Posterior vena cava (tissue), 2 donors: ENCODE measurements at regions not wholly inside any gene's neighbourhood (a gene's known extent, or its start where the extent isn't known, plus 50 kb on each side); places are given as distances from the start of the nearest gene placed in this dataset.
A peak's percentile ranks its signal among the peaks of the same experiment; 100 is the strongest.

ENCODE experiments used
- DNase-seq: peaks from one replicate; pipeline ENCODE4 v3.0.0-alpha.2; 2020; ENCODE audit warnings: low spot score
- intact Hi-C, 2 donors: fragments of 100-400 bp; cut with DNase I; formaldehyde crosslinking; loops; one replicate each; pipeline versions ENCODE4 v1.14.1 to v1.14.2; 2022 to 2023
- donor health status: DM: yes; HTN: yes; CAD: no.
- donor health status: DM: yes; HTN: yes; CAD: no.

DNA sequence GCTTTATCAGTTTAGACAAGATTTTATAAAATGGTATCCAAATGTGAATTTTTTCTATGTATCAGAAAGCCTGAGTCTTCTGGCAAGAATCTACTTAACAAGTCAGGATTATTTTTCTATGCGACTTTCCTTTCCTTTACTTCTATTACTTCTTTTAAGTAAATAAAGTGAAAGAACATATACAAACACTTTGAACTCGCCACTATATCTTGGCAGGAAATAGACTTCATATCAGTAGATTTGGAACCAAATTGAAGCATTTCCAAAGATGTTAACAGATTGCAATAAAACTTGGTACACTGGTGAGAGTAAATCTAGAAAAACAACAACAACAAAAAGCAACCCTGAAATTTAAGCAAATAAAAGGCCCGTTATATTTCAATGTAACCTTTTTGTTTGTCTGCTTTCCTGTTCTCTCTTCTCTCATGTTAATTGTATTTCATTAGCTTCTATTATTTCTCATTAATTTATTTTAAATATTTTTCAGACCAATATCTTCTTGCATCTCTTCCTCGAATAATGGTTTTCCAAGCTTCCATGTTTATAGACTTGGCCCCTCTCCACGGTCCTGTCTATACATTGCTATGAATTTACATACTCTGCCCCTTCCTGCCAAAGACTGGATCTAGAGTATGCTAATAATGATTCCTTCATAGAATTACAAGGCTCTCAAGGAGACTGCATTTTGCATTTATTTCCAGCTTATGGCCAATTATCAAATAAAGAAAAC is 843.6 kb downstream of the ADGRL2 start:
- DNase-seq, result no peak
- intact Hi-C loops, result no loop called here

DNA sequence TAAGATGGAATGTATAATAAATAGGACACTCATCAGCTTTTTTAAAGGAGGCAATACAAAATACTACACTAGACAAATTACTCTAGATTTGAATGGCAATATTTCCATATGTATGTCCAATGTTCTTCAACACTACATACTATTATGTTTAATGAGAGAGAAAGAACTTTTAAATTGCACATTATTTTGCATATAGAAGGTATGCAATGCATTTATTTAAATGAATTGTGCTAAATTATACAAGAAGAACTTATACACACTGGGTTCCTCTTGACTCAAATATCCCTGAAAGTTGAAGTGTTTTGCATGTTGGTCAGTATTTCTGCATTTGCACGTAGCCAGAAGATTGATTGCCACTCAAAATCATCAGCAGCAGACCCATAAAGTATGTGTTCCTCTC is 839.6 kb downstream of the ADGRL2 start:
- intact Hi-C loops, result no loop called here
- DNase-seq, result no peak

DNA sequence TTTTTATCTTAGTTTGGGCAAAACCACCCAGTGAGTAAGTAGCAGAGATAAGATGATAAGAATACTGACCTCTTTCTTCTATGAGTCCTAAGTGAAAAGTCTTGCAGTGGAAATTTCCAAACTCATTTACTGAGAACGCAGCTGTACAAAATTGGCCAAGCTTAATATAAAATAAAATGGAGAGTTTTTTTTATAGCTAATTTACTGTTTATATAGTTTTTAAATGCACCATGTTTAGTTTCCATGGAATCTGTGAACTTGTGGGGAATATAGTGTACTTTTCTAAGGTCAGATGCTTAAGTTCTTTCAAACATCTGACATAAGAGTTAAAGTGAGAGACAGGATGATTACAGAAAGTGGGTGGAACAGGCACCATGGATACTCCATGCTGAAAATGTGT is 833.5 kb downstream of the ADGRL2 start:
- DNase-seq, result no peak
- intact Hi-C loops, result no loop called here

DNA sequence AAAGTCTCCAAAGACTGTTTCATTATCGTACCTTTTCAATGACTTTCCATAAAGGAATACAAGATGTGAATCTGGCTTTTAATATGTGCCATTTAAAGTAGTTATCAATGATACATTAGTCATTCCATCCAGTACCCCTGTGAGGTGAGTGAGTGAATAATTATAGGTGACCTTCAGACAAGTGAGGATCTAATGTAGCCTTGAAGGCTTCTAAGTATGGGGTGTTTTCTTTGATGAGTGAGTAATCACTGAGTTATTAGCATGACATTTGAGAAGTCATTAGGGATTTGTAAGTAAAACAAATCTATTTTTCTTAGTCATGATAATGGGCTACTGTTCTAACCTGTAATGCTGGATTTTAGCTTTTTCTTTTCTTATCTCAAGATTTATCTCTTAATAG is 831.4 kb downstream of the ADGRL2 start:
- DNase-seq, result no peak
- intact Hi-C loops, result no loop called here

DNA sequence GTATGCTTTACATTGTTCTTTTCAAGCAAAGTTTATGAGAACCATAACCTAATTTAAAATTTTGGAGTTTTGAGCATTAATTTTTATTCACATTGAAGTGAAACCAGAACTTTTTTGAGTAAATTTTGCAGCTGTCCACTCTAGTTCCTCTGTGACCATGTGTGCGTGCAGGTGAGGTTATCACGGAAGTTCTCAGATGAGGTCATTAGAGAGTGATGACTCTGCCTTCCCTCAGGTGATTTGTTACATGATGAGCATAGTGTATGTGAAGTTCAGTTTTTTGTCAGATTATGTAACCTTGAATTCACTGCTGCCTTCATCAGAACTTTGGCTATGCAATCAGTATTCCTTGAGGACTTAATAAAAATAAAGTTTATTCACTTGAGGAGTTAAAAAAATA is 828.2 kb downstream of the ADGRL2 start:
- intact Hi-C loops, result no loop called here
- no peak for DNase-seq

DNA sequence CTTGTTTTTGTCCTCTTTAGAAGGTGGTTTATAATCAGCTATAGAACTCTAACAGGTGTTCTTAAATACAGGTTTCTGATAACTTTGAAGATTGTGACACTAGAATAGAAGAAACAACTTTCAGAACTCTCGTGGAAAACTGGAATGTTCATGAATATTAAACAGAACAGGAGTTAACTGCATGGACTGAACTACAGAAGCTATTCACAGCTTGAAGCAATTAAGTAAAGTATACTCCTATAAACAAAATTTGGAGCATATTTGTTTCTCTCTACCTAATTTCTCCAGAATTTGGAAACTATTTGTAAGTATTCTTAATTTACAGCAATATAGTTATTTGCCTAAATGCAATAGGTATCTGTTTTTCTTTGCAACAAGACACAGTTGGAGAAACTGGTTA is 824.8 kb downstream of the ADGRL2 start:
- DNase-seq, result no peak
- intact Hi-C loops, result no loop called here

DNA sequence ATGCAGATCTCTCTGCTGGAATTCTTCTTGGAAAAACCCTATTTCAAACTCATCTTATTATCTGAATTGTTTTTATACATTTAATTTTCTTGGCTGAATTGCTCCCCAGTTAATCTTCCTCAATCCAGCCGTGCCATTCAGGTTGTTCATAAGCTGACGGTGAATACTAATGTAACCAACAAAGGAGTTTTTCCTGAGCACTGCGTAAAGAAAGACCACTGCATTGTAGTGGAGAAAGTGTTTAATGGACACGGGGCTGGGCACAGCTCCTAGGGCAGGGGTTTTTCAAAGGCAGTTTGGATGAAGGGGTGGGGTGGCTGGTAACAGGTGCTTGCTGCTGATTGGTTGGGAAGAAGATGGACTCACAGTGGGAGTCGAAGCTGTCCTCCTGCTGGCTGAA is 820.3 kb downstream of the ADGRL2 start:
- DNase-seq, result no peak
- intact Hi-C loops, result no loop called here

DNA sequence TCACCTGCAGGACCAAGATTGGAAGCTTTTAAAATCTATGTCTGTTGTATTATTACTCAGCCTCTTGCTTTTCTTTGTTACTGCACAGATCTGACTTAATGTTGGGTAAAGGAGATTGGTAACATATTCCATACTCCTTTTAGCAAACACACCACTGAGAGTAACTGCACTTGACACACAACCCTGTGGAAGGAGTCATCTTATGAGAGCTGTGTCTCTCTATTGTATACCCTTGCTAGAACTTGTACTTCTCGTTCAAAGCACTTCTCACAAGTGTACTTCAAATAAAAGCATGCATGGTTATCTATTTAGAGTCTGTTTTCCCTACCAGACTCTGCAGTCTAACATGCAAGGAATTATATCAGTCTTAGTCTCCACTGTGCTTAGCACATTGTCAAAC is 813.4 kb downstream of the ADGRL2 start:
- DNase-seq, result no peak
- intact Hi-C loops, result no loop called here

DNA sequence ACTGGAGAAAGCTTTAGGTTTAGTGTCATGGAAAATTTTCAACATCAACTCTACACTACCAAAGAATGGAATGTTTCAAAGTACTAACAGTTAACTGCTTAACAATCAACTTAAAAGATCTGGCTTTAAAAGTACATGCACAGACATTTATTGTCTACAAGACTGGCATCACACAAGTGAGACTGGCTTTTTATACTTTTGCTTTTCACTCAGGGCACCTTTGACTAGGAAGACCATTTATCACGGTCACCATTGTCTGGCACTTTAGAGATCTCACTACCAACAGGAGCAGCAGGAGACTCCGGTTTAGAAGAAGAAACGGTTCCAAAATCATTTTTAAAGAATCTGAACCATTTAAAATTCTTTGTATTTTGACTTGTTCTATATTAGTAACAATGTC is 812.3 kb downstream of the ADGRL2 start:
- intact Hi-C loops, result no loop called here
- no peak for DNase-seq

DNA sequence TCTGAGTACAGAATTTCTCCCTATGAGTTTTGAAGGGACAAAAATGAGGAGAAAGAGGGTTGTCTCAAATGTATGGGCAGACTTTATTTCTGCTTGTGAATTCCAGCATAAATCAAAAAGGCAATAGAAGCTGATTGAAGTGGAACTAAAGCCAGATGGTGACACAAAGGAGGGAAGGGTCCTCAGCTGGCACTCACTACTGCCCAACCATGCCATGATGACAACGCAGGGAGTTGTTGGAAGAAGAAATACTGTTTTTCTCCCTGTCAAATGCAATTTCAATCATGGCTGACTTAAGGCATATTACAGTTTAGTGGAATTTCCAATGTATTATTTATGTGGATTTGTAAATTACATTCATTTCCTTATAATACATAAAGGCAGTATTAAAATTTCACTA is 805.8 kb downstream of the ADGRL2 start:
- intact Hi-C loops, result no loop called here
- DNase-seq, result no peak

DNA sequence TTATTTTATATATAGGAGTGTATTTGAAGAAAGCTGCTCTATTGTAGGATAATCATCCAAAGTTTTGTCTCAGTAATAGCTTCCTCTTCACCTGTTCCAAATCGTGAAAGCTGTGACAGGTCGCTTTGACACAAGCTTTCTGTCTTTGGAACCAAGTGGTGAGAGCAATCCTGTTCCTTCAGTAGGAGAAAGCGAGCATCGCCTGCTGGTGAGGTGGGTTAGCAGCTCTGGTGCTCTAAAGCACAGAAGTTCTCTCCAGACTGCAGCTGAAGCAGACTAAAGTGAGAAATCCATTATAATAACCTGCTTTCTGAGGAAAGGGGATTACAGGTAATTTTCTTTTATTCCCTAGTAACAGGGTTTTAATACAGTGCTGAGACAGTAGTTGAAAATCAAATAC is 803.8 kb downstream of the ADGRL2 start:
- no peak for DNase-seq
- intact Hi-C loops, result no loop called here

DNA sequence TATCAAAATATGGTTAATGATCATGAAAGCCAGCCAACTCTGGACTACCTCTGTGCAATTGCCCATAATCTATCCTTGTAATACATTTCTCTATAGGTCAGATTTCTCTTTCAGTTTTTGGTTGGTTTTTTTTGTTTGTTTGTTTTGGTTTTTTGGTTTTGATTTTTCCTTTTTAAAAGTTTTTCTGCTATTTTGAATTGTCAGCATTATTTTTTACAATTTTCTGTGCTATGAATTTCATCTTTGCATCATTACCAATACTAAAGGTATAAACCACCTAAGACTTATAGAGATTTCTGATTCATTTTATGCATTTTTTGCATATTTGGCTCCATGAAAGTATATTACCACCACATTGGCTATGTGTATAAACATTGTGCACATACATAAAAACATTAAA is 799.6 kb downstream of the ADGRL2 start:
- intact Hi-C loops, result no loop called here

DNA sequence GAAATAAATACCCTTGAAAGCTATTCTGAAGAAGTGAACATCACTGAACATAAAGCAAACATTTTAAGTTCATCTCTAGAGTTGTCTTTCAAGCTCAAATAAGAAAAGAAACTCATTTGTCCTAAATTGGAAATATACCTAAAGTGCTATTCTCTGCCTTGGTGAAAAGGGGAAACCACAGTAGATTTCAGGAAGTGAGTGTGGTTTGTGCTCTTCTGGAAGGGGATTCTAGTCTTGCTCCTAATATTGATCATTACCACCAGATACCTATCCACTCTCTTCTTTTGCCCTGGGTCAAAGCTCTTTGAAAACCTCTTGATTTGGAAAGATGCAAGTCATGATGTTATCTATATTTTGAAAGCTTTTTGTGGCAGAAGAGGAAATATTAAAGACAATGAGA is 798.1 kb downstream of the ADGRL2 start:
- intact Hi-C loops, result no loop called here
- DNase-seq, result no peak

More for the DNA sequence above, 799.6 kb downstream of the ADGRL2 start:
- DNase-seq, result no peak

DNA sequence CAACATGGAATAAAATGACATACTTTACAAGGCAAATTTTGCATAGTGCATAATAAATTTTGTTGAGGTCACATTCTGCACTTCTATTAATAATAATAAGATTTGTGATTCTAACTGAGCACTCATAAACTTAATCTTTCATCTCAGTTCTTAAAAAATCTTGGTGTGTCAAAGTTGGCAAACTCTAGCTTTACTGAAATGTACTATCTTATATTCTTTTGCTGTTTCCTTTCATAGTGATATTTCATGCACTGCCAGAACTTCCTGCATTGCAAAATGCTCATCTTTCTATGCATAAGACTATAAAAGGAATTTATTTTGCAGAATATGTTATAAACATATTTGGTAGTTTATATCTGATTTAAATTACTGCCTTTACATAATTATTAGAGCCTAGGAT is 797.6 kb downstream of the ADGRL2 start:
- no peak for DNase-seq
- intact Hi-C loops, result no loop called here

DNA sequence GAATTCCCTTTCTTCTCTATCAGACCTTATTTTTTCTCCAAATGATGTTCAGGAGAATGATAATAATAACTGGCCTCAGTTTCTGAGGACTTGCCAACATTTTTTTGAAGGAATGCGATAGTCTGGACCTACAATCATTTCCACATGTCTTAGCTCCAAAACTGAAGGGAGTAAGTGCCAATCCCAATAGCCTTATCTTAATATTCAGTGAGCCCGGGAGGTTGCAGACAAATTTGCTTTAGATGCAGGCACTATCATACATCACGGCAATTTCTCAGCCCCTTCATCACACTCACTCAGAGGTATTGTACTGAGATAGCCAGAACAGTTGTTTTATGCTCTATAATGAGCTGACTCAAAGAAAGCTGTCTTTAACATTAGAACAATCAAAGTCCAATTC is 796.9 kb downstream of the ADGRL2 start:
- no peak for DNase-seq
- intact Hi-C loops, result no loop called here

DNA sequence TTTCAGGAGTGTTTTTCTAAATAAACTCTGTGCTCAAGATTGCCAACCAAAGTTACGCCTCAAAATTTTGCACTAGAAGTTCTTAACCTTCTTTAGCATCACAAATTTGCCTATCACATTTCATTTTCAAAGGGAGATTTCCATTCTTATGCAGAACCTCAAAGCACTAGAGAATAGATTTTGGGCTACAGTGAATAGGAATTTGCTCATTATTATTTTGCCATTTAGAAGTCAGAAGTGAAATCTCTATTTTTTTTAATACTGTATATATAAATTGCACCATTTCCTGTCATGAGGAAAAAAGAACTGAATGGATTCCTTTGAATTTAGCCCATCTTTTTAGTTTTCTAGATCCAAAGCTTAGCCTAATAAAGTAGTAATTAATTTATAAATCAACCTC is 796.4 kb downstream of the ADGRL2 start:
- intact Hi-C loops, result no loop called here
- no peak for DNase-seq

DNA sequence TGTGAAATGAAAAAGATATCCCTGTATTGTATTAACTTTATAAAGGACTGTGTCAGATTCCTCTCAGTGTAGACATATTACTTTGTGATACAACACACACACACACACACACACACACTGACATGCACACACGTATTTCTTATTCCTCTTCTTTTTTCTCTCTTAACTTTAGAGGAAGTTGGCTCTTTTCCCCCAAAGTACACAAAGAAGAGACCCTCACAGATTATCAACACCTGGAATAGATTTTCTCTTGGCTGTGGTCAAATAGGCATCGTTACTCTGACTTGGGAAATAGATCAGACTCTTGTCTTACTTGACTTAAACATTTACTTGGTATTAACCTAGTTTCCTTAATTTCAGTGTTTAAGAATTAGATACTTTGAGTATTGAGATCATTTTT is 792.8 kb downstream of the ADGRL2 start:
- intact Hi-C loops, result loop anchor here in 1 of 2 donors (2.0 kb wide), 1 partner anchor 23 kb away; no protein-coding TSS in a partner anchor
- no peak for DNase-seq

DNA sequence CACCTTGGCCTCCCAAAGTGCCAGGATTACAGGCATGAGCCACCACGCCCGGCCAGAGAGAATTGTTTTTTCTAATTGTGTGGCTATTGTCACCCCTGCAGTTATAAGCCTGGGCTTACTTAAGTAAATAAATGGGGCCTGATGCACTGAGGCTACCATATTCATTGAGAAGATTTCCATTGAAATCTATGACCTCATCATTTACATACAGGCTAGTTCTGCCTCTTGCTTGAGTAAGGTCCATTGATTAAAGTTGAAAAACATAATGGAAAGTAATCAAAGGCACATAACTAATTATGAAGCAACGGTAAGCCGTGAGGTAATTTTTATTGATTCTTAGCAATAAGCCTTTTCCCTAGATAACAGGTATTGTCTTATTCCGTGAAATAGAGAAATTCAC is 788.9 kb downstream of the ADGRL2 start:
- no peak for DNase-seq
- intact Hi-C loops, result no loop called here

DNA sequence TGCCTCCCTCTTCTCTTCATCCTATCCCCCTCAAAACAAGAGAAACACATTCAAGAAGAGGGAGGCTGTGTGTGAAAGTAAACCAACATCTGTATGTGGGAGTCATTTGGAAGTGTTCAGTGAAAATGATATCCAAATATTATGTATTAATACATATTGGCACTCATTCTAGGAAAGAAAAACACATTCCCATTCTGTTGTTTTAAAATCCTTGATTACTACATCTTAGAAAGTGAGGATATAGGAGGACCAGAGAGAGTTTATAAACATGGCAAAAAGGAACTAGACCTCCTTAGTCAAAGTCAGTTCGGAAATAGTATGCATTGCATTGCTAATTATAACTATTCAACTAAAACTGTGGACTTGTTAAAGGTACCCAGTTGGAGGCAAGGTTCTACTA is 786.6 kb downstream of the ADGRL2 start:
- intact Hi-C loops, result no loop called here

DNA sequence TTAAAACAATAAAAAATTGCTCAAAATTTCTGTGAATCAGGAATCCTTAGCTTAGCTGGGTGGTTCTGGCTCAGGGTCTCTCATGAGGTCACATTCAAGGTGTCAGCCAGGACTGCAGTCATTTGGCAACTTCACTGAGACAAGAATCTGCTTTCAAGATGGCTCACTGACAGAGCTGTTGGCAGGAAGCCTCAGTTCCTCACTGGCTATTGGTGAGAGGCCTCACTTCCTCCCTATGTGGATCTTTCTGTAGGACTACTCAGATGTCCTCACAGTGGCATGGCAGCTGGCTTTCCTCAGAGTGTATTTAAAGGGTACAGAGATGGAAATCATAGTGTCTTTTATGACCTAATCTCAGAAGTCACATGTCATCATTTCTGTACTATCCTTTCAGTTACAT is 785.7 kb downstream of the ADGRL2 start:
- peak; percentile 70 for DNase-seq
- intact Hi-C loops, result no loop called here

More for the DNA sequence above, 786.6 kb downstream of the ADGRL2 start:
- DNase-seq, result no peak

DNA sequence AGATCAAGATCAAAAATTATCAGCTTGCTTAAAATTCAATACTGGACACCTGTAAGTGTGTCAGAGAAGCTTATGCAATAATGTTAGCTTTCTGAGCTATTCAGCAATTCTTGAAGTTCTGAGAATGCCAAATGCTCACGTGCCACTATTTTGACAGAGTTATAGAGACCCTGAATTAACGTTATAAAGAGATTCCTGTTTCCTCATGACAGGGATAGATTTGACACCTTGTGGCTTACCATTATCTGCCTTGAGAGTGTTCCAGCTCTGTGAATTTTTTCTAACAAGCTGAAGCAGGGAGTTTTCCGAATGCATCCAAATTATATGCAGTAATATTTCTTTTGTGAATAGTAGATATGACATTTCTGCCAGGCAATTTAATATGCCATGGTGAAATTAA is 781.6 kb downstream of the ADGRL2 start:
- intact Hi-C loops, result no loop called here
- DNase-seq, result no peak
